GM23338 (cell line): ENCODE measurements at regions not wholly inside any gene's neighbourhood (a gene's known extent, or its start where the extent isn't known, plus 50 kb on each side); places are given as distances from the start of the nearest gene placed in this dataset.

Experiments used
- ATAC-seq: fragments of 200-7000 bp; cut with Tn5 transposase; 3 replicates; pipeline ENCODE4 v1.9.1; 2020
- DNase-seq: peaks from one replicate; pipeline ENCODE4 v3.0.0-alpha.2; 2015; ENCODE audit warnings: low spot score
- H2AFZ ChIP-seq: fragments of 200-600 bp; sonication (generic); 2 replicates; pipeline ENCODE4 v1.8.0; 2016; ENCODE audit warnings: antibody characterized with exemption, mild to moderate bottlenecking, moderate library complexity
- H3F3A ChIP-seq: fragments of 200-600 bp; sonication (generic); replicated peaks from 2 replicates; pipeline ENCODE4 v1.8.0; 2017; ENCODE audit warnings: antibody characterized with exemption, mixed run types, low read depth
- H3K27ac ChIP-seq: fragments of 200-600 bp; sonication (generic); 2 replicates; pipeline ENCODE4 v1.6.1; 2016; ENCODE audit warnings: low read depth
- H3K27me3 ChIP-seq: fragments of 200-600 bp; sonication (generic); 2 replicates; pipeline ENCODE4 v1.8.0; 2016; ENCODE audit warnings: mild to moderate bottlenecking, mixed run types, moderate library complexity; ENCODE audit not compliant: insufficient read depth
- H3K36me3 ChIP-seq: fragments of 200-600 bp; sonication (generic); 2 replicates; pipeline ENCODE4 v1.8.0; 2016; ENCODE audit warnings: mild to moderate bottlenecking; ENCODE audit not compliant: insufficient read depth
- H3K4me1 ChIP-seq: fragments of 200-600 bp; sonication (generic); 2 replicates; pipeline ENCODE4 v1.8.0; 2016; ENCODE audit warnings: mild to moderate bottlenecking, moderate library complexity; ENCODE audit not compliant: insufficient read depth
- H3K4me2 ChIP-seq: fragments of 200-600 bp; sonication (generic); 2 replicates; pipeline ENCODE4 v1.7.1; 2017; ENCODE audit warnings: mixed run types
- H3K4me3 ChIP-seq: fragments of 200-600 bp; sonication (generic); 2 replicates; pipeline ENCODE4 v1.6.1; 2016; ENCODE audit warnings: mixed run types
- H3K79me2 ChIP-seq: fragments of 200-600 bp; sonication (generic); replicated peaks from 2 replicates; pipeline ENCODE4 v1.8.0; 2017; ENCODE audit warnings: mild to moderate bottlenecking; ENCODE audit not compliant: insufficient read depth
- H3K9me2 ChIP-seq: fragments of 200-600 bp; sonication (generic); 2 replicates; pipeline ENCODE4 v1.8.0; 2017; ENCODE audit not compliant: insufficient read depth
- H4K20me1 ChIP-seq: fragments of 200-600 bp; sonication (generic); replicated peaks from 2 replicates; pipeline ENCODE4 v1.8.0; 2017; ENCODE audit warnings: mild to moderate bottlenecking; ENCODE audit not compliant: insufficient read depth
- H3K27ac Mint-ChIP-seq: 2 replicates; pipeline ENCODE4 v1.8.0; 2020; ENCODE audit warnings: inconsistent platforms, mild to moderate bottlenecking, moderate library complexity, mixed read lengths
- H3K27me3 Mint-ChIP-seq: 3 replicates; pipeline ENCODE4 v1.8.0; 2022; ENCODE audit warnings: low read depth, mild to moderate bottlenecking, moderate library complexity, mixed read lengths, inconsistent platforms; ENCODE audit not compliant: insufficient read depth, poor library complexity
- H3K36me3 Mint-ChIP-seq: 3 replicates; pipeline ENCODE4 v1.8.0; 2021; ENCODE audit warnings: low read depth, mild to moderate bottlenecking, inconsistent platforms, moderate library complexity, mixed read lengths
- H3K4me1 Mint-ChIP-seq: 3 replicates; pipeline ENCODE4 v1.8.0; 2020; ENCODE audit warnings: mild to moderate bottlenecking, inconsistent platforms, mixed read lengths
- H3K4me3 Mint-ChIP-seq: 3 replicates; pipeline ENCODE4 v1.8.0; 2021; ENCODE audit warnings: moderate library complexity, mild to moderate bottlenecking, inconsistent platforms, mixed read lengths
- H3K9me3 Mint-ChIP-seq: 3 replicates; pipeline ENCODE4 v1.8.0; 2020; ENCODE audit warnings: moderate library complexity, mild to moderate bottlenecking, inconsistent platforms, mixed read lengths
- CREB1 ChIP-seq: fragments of 250-450 bp; sonication (Bioruptor Pico); IDR thresholded peaks from 2 replicates; pipeline ENCODE4 v1.5.0; 2020; ENCODE audit warnings: low read depth, mild to moderate bottlenecking, moderate library complexity
- NANOG ChIP-seq: IDR thresholded peaks from 2 replicates; pipeline ENCODE4 v1.6.1; 2016; ENCODE audit warnings: antibody characterized with exemption, borderline replicate concordance
- POLR2AphosphoS5 ChIP-seq: IDR thresholded peaks from 2 replicates; pipeline ENCODE4 v1.6.1; 2016; ENCODE audit warnings: antibody characterized with exemption, low read depth
- ZNF114 ChIP-seq: fragments of 250-450 bp; sonication (Bioruptor Pico); IDR thresholded peaks from 2 replicates; pipeline ENCODE4 v1.5.0; 2020; ENCODE audit warnings: mild to moderate bottlenecking, moderate library complexity
- ZNF331 ChIP-seq: fragments of 250-450 bp; sonication (Bioruptor Pico); IDR thresholded peaks from 2 replicates; pipeline ENCODE4 v1.5.0; 2020; ENCODE audit warnings: low read depth, mild to moderate bottlenecking, moderate library complexity
- TF ChIP-seq, protein P1 (sequence below): IDR thresholded peaks from one replicate; pipeline ENCODE4 v1.6.1; 2018; ENCODE audit warnings: antibody characterized with exemption; ENCODE audit not compliant: unreplicated experiment
- TF ChIP-seq, protein P2 (sequence below): IDR thresholded peaks from 2 replicates; pipeline ENCODE4 v1.6.1; 2016; ENCODE audit warnings: antibody characterized with exemption
- TF ChIP-seq, protein P3 (sequence below): fragments of 250-450 bp; sonication (Bioruptor Pico); IDR thresholded peaks from 2 replicates; pipeline ENCODE4 v1.5.0; 2020; ENCODE audit warnings: mild to moderate bottlenecking, moderate library complexity

DNA sequence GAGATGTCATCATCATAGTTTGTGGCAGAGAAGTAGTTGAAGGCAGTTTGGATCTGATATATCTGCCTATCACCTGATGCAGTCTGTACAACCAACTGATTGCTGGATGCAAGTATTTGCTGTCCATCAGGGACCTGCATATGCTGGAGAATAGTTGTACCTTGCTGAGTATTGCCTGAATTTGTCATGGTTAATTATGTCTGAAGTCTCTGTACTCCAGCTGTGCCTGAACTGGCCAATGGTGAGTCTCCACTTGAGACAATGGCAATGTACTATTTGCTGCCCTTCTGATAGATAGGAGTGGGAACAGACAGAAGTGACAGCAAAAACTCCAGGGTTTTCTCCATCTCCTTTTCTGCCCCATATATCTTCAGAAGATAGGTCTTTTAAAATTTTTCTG lies 531.5 kb downstream of the EPHA7 start:
- ATAC-seq = no peak
- H3K4me2 ChIP-seq = no peak overlapping the region
- H3K9me3 Mint-ChIP-seq = peaks cover 3% of the 10 kb centered on the region; the same call in 1 of the 3 replicates
- H2AFZ ChIP-seq = no peak overlapping the region
- H3K9me2 ChIP-seq = no peaks in the 10 kb centered on the region
- H3K79me2 ChIP-seq = no peaks in the 10 kb centered on the region
- H3K36me3 ChIP-seq = no peaks in the 10 kb centered on the region
- H3F3A ChIP-seq = no peaks in the 10 kb centered on the region
- no peaks in the 10 kb centered on the region for H4K20me1 ChIP-seq
- H3K4me3 Mint-ChIP-seq = no peak overlapping the region
- no peaks in the 10 kb centered on the region for H3K27me3 Mint-ChIP-seq
- H3K27me3 ChIP-seq = no peaks in the 10 kb centered on the region
- DNase-seq = no peak
- no peak for TF ChIP-seq POLR2AphosphoS5
- TF ChIP-seq, protein P1, sequence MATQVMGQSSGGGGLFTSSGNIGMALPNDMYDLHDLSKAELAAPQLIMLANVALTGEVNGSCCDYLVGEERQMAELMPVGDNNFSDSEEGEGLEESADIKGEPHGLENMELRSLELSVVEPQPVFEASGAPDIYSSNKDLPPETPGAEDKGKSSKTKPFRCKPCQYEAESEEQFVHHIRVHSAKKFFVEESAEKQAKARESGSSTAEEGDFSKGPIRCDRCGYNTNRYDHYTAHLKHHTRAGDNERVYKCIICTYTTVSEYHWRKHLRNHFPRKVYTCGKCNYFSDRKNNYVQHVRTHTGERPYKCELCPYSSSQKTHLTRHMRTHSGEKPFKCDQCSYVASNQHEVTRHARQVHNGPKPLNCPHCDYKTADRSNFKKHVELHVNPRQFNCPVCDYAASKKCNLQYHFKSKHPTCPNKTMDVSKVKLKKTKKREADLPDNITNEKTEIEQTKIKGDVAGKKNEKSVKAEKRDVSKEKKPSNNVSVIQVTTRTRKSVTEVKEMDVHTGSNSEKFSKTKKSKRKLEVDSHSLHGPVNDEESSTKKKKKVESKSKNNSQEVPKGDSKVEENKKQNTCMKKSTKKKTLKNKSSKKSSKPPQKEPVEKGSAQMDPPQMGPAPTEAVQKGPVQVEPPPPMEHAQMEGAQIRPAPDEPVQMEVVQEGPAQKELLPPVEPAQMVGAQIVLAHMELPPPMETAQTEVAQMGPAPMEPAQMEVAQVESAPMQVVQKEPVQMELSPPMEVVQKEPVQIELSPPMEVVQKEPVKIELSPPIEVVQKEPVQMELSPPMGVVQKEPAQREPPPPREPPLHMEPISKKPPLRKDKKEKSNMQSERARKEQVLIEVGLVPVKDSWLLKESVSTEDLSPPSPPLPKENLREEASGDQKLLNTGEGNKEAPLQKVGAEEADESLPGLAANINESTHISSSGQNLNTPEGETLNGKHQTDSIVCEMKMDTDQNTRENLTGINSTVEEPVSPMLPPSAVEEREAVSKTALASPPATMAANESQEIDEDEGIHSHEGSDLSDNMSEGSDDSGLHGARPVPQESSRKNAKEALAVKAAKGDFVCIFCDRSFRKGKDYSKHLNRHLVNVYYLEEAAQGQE = no peak
- TF ChIP-seq, protein P2, sequence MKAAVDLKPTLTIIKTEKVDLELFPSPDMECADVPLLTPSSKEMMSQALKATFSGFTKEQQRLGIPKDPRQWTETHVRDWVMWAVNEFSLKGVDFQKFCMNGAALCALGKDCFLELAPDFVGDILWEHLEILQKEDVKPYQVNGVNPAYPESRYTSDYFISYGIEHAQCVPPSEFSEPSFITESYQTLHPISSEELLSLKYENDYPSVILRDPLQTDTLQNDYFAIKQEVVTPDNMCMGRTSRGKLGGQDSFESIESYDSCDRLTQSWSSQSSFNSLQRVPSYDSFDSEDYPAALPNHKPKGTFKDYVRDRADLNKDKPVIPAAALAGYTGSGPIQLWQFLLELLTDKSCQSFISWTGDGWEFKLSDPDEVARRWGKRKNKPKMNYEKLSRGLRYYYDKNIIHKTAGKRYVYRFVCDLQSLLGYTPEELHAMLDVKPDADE = no peak
- TF ChIP-seq, protein P3, sequence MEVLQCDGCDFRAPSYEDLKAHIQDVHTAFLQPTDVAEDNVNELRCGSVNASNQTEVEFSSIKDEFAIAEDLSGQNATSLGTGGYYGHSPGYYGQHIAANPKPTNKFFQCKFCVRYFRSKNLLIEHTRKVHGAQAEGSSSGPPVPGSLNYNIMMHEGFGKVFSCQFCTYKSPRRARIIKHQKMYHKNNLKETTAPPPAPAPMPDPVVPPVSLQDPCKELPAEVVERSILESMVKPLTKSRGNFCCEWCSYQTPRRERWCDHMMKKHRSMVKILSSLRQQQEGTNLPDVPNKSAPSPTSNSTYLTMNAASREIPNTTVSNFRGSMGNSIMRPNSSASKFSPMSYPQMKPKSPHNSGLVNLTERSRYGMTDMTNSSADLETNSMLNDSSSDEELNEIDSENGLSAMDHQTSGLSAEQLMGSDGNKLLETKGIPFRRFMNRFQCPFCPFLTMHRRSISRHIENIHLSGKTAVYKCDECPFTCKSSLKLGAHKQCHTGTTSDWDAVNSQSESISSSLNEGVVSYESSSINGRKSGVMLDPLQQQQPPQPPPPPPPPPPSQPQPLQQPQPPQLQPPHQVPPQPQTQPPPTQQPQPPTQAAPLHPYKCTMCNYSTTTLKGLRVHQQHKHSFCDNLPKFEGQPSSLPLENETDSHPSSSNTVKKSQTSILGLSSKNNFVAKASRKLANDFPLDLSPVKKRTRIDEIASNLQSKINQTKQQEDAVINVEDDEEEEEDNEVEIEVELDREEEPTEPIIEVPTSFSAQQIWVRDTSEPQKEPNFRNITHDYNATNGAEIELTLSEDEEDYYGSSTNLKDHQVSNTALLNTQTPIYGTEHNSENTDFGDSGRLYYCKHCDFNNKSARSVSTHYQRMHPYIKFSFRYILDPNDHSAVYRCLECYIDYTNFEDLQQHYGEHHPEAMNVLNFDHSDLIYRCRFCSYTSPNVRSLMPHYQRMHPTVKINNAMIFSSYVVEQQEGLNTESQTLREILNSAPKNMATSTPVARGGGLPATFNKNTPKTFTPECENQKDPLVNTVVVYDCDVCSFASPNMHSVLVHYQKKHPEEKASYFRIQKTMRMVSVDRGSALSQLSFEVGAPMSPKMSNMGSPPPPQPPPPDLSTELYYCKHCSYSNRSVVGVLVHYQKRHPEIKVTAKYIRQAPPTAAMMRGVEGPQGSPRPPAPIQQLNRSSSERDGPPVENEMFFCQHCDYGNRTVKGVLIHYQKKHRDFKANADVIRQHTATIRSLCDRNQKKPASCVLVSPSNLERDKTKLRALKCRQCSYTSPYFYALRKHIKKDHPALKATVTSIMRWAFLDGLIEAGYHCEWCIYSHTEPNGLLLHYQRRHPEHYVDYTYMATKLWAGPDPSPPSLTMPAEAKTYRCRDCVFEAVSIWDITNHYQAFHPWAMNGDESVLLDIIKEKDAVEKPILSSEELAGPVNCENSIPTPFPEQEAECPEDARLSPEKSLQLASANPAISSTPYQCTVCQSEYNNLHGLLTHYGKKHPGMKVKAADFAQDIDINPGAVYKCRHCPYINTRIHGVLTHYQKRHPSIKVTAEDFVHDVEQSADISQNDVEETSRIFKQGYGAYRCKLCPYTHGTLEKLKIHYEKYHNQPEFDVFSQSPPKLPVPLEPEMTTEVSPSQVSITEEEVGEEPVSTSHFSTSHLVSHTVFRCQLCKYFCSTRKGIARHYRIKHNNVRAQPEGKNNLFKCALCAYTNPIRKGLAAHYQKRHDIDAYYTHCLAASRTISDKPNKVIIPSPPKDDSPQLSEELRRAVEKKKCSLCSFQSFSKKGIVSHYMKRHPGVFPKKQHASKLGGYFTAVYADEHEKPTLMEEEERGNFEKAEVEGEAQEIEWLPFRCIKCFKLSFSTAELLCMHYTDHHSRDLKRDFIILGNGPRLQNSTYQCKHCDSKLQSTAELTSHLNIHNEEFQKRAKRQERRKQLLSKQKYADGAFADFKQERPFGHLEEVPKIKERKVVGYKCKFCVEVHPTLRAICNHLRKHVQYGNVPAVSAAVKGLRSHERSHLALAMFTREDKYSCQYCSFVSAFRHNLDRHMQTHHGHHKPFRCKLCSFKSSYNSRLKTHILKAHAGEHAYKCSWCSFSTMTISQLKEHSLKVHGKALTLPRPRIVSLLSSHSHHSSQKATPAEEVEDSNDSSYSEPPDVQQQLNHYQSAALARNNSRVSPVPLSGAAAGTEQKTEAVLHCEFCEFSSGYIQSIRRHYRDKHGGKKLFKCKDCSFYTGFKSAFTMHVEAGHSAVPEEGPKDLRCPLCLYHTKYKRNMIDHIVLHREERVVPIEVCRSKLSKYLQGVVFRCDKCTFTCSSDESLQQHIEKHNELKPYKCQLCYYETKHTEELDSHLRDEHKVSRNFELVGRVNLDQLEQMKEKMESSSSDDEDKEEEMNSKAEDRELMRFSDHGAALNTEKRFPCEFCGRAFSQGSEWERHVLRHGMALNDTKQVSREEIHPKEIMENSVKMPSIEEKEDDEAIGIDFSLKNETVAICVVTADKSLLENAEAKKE (CRISPR knock-in tag) = no peak
- TF ChIP-seq ZNF331 (CRISPR knock-in tag) = no peak
- no peak for TF ChIP-seq CREB1 (CRISPR knock-in tag)
- no peak for TF ChIP-seq ZNF114 (CRISPR knock-in tag)
- no peak for TF ChIP-seq NANOG
- H3K4me3 ChIP-seq = no peak overlapping the region
- H3K4me1 ChIP-seq = no peaks in the 10 kb centered on the region
- H3K27ac Mint-ChIP-seq = no peak overlapping the region
- H3K27ac ChIP-seq = no peak overlapping the region
- H3K4me1 Mint-ChIP-seq = peaks cover 2% of the 10 kb centered on the region; the same call in 1 of the 3 replicates
- H3K36me3 Mint-ChIP-seq = no peaks in the 10 kb centered on the region
